A549 (cell line): ENCODE measurements at regions not wholly inside any gene's neighbourhood (a gene's known extent, or its start where the extent isn't known, plus 50 kb on each side); places are given as distances from the start of the nearest gene placed in this dataset.

Experiments used
- ATAC-seq, 2 experiments: fragments of 200-7000 bp in 1 of 2; fragments of >200 bp in 1 of 2; cut with Nextera tagmentation in 1 of 2; cut with Tn5 transposase in 1 of 2; 3 replicates each; pipeline versions ENCODE4 v1.8.0 to v1.9.1; 2018 to 2020; ENCODE audit warnings: mild to moderate bottlenecking in 1 of 2, moderate library complexity in 1 of 2
- CTCF ChIA-PET: fragments of 300-600 bp; sonication (Branson Sonifier 250); formaldehyde crosslinking; extraction: SDS; loops from one replicate; lab custom pipeline; 2021; ENCODE audit warnings: antibody characterized with exemption, inconsistent platforms; lab: Yijun Ruan, JAX
- POLR2A ChIA-PET: fragments of 350-600 bp; formaldehyde crosslinking; extraction: SDS; loops from one replicate; lab custom pipeline; 2021; ENCODE audit warnings: antibody characterized with exemption, inconsistent platforms; lab: Yijun Ruan, JAX
- DNase-seq, 2 experiments: peaks; one replicate each; pipeline versions ENCODE4 v3.0.0 to v3.0.0-alpha.2; 2011 to 2016; ENCODE audit warnings: low read depth in 1 of 2, low spot score in 1 of 2
- FAIRE-seq: peaks from 2 replicates; lab custom pipeline; 2011; peaks lifted over from hg19 to GRCh38; lab: Jason Lieb, UNC
- H3K27ac ChIP-seq, 2 experiments: fragments of >200 bp; sonication (Bioruptor Twin); formaldehyde crosslinking; 3 replicates each; pipeline ENCODE4 v1.5.1; 2016 to 2017
- H3K4me1 ChIP-seq: fragments of >200 bp; sonication (Bioruptor Twin); formaldehyde crosslinking; 3 replicates; pipeline ENCODE4 v1.6.1; 2016
- H3K4me2 ChIP-seq: fragments of >200 bp; sonication (Bioruptor Twin); formaldehyde crosslinking; 3 replicates; pipeline ENCODE4 v1.6.1; 2016
- H3K4me3 ChIP-seq: fragments of >200 bp; sonication (Bioruptor Twin); formaldehyde crosslinking; 3 replicates; pipeline ENCODE4 v1.5.1; 2016
- H3K9me3 ChIP-seq: fragments of >200 bp; sonication (Bioruptor Twin); formaldehyde crosslinking; 3 replicates; pipeline ENCODE4 v1.6.1; 2016
- ATOH8 ChIP-seq: fragments of 250-450 bp; sonication (Bioruptor Pico); IDR thresholded peaks from 2 replicates; pipeline ENCODE4 v1.5.0; 2020; ENCODE audit warnings: low read depth, mild to moderate bottlenecking, moderate library complexity
- CBX2 ChIP-seq: fragments of 200-600 bp; sonication (generic); IDR thresholded peaks from 2 replicates; pipeline ENCODE4 v1.6.1; 2016; ENCODE audit warnings: low read depth, mild to moderate bottlenecking, borderline replicate concordance
- CBX8 ChIP-seq: fragments of 200-600 bp; sonication (generic); IDR thresholded peaks from 2 replicates; pipeline ENCODE4 v1.6.1; 2016
- CEBPB ChIP-seq, 2 experiments: fragments of >200 bp in 1 of 2; sonication (Bioruptor Twin) in 1 of 2; formaldehyde crosslinking in 1 of 2; IDR thresholded peaks; 2 replicates each; pipeline ENCODE4 v1.6.1; 2012 to 2016
- CHD4 ChIP-seq: fragments of 200-600 bp; sonication (generic); IDR thresholded peaks from 2 replicates; pipeline ENCODE4 v1.6.1; 2016; ENCODE audit warnings: antibody characterized with exemption, mild to moderate bottlenecking, borderline replicate concordance
- CTCF ChIP-seq: fragments of >200 bp; sonication (Bioruptor Twin); formaldehyde crosslinking; IDR thresholded peaks from 3 replicates; pipeline ENCODE4 v1.5.1; 2016
- EHF ChIP-seq: fragments of 250-450 bp; sonication (Bioruptor Pico); IDR thresholded peaks from 2 replicates; pipeline ENCODE4 v1.5.0; 2020; ENCODE audit warnings: mild to moderate bottlenecking
- ESRRA ChIP-seq: fragments of 150-350 bp; IDR thresholded peaks from 2 replicates; pipeline ENCODE4 v1.6.1; 2014; ENCODE audit warnings: mild to moderate bottlenecking, low read length, borderline replicate concordance
- FOSB ChIP-seq: fragments of 250-450 bp; sonication (Bioruptor Pico); IDR thresholded peaks from 2 replicates; pipeline ENCODE4 v1.5.0; 2020; ENCODE audit warnings: mild to moderate bottlenecking, moderate library complexity
- HEYL ChIP-seq: fragments of 250-450 bp; sonication (Bioruptor Pico); IDR thresholded peaks from 2 replicates; pipeline ENCODE4 v1.8.0; 2021; ENCODE audit warnings: mild to moderate bottlenecking, moderate library complexity
- HOXA7 ChIP-seq: fragments of 250-450 bp; sonication (Bioruptor Pico); IDR thresholded peaks from 2 replicates; pipeline ENCODE4 v1.5.0; 2020; ENCODE audit warnings: mild to moderate bottlenecking, moderate library complexity
- HOXB13 ChIP-seq: fragments of 250-450 bp; sonication (Bioruptor Pico); IDR thresholded peaks from 2 replicates; pipeline ENCODE4 v1.5.0; 2020; ENCODE audit warnings: low read depth, mild to moderate bottlenecking, moderate library complexity
- HOXB5 ChIP-seq: fragments of 250-450 bp; sonication (Bioruptor Pico); IDR thresholded peaks from 2 replicates; pipeline ENCODE4 v1.5.0; 2020; ENCODE audit warnings: mild to moderate bottlenecking, moderate library complexity
- KDM5A ChIP-seq: fragments of 200-600 bp; sonication (generic); IDR thresholded peaks from 2 replicates; pipeline ENCODE4 v1.6.1; 2016; ENCODE audit warnings: antibody characterized with exemption, mild to moderate bottlenecking
- MAFK ChIP-seq: fragments of 450-650 bp; IDR thresholded peaks from 2 replicates; pipeline ENCODE4 v1.6.1; 2014; ENCODE audit not compliant: partially characterized antibody
- MYC ChIP-seq: IDR thresholded peaks from 2 replicates; pipeline ENCODE4 v1.6.1; 2012; ENCODE audit warnings: mild to moderate bottlenecking, inconsistent platforms, low read length, improper control_type of control experiment, borderline replicate concordance
- PBX3 ChIP-seq: IDR thresholded peaks from 2 replicates; pipeline ENCODE4 v1.6.1; 2012
- POLR2A ChIP-seq: IDR thresholded peaks from 2 replicates; pipeline ENCODE4 v1.6.1; 2012; ENCODE audit warnings: mild to moderate bottlenecking, low read length
- POLR2AphosphoS2 ChIP-seq: conservative IDR thresholded peaks from 2 replicates; pipeline ENCODE4 v1.6.1; 2012; ENCODE audit warnings: low read length, improper control_type of control experiment, inconsistent platforms
- RAD21 ChIP-seq, 2 experiments: fragments of >200 bp in 1 of 2; sonication (Bioruptor Twin) in 1 of 2; formaldehyde crosslinking in 1 of 2; IDR thresholded peaks in 1 of 2; conservative IDR thresholded peaks in 1 of 2; 2 replicates in 1 of 2; 3 replicates in 1 of 2; pipeline ENCODE4 v1.6.1; 2012 to 2018; ENCODE audit warnings: inconsistent platforms in 1 of 2
- RARB ChIP-seq: fragments of 250-450 bp; sonication (Bioruptor Pico); IDR thresholded peaks from 2 replicates; pipeline ENCODE4 v1.8.0; 2021; ENCODE audit warnings: mild to moderate bottlenecking, moderate library complexity
- RCOR1 ChIP-seq: fragments of 150-350 bp; IDR thresholded peaks from 2 replicates; pipeline ENCODE4 v1.6.1; 2014; ENCODE audit warnings: antibody characterized with exemption, low read length, low read depth
- SMC3 ChIP-seq: fragments of >200 bp; sonication (Bioruptor Twin); formaldehyde crosslinking; IDR thresholded peaks from 3 replicates; pipeline ENCODE4 v1.6.1; 2018; ENCODE audit warnings: inconsistent platforms
- TP53 ChIP-seq: fragments of 250-450 bp; sonication (Bioruptor Pico); IDR thresholded peaks from 2 replicates; pipeline ENCODE4 v1.5.0; 2021; ENCODE audit warnings: mild to moderate bottlenecking, moderate library complexity
- WGBS: methylation state at CpG from one replicate; pipeline ENCODE4 v1.1.6; 2017; ENCODE audit errors: missing lambda C conversion rate; 5-methylcytosine and 5-hydroxymethylcytosine counted together

- TF ChIP-seq FOSB (CRISPR knock-in tag) (no peak), CBX8 (no peak), TP53 (CRISPR knock-in tag) (no peak), ESRRA (no peak)
These were observed 64.7 kb upstream of the PLAC8 start (continued) for GRCh38 chr4:83179205-83179604.

- POLR2A ChIA-PET = no interaction called here
- DNase-seq (no peak), FAIRE-seq (no peak), ATAC-seq (no peak)
- H3K4me2 ChIP-seq = no peak overlapping the region
- no peaks in the 10 kb centered on the region for H3K4me1 ChIP-seq
- no peak overlapping the region for H3K27ac ChIP-seq
- WGBS = 49% methylated on average over 2 of the region's 2 CpGs
- CTCF ChIA-PET = interaction anchor here (0.6 kb wide), 1 partner anchor 64 kb away, joined by 3 read pairs; no protein-coding TSS in a partner anchor
- no peak overlapping the region for H3K4me3 ChIP-seq
- TF ChIP-seq POLR2AphosphoS2 = no peak
- TF ChIP-seq HOXB13 (CRISPR knock-in tag) = no peak
- no peak for TF ChIP-seq HEYL
- TF ChIP-seq RARB (CRISPR knock-in tag) = no peak
- no peak for TF ChIP-seq MYC
- no peak for TF ChIP-seq EHF (CRISPR knock-in tag)
- no peak for TF ChIP-seq CHD4
- TF ChIP-seq SMC3 = no peak
- TF ChIP-seq HOXB5 (CRISPR knock-in tag) = no peak
- H3K9me3 ChIP-seq = no peaks in the 10 kb centered on the region
These were observed 63.5 kb upstream of the PLAC8 start for GRCh38 chr4:83178029-83178428.

GRCh38 chr4:83177182-83177581 is 62.7 kb upstream of the PLAC8 start:
- FAIRE-seq (no peak), DNase-seq (no peak), ATAC-seq (no peak)
- Histone ChIP-seq H3K27ac (no peak overlapping the region), H3K9me3 (no peaks in the 10 kb centered on the region), H3K4me2 (no peak overlapping the region), H3K4me1 (no peaks in the 10 kb centered on the region), H3K4me3 (no peak overlapping the region)
- POLR2A ChIA-PET = no interaction called here
- WGBS = 5% methylated on average over 1 of the region's 1 CpG
- no peak for TF ChIP-seq RCOR1
- no peak for TF ChIP-seq ATOH8 (CRISPR knock-in tag)
- TF ChIP-seq KDM5A = no peak
- no peak for TF ChIP-seq RAD21 (conservative IDR thresholded peaks at IDR 0.05 in 1 of 2, IDR thresholded peaks at IDR 0.05 in 1 of 2)
- no peak for TF ChIP-seq PBX3
- no peak for TF ChIP-seq CEBPB (IDR thresholded peaks at IDR 0.05)
- no peak for TF ChIP-seq ESRRA
- CTCF ChIA-PET = interaction anchor here (0.6 kb wide), 1 partner anchor 63 kb away, joined by 3 read pairs; no protein-coding TSS in a partner anchor

- Histone ChIP-seq H3K4me3 (no peak overlapping the region), H3K4me1 (no peaks in the 10 kb centered on the region), H3K27ac (no peak overlapping the region), H3K4me2 (no peak overlapping the region), H3K9me3 (no peaks in the 10 kb centered on the region; the same call in 2 of the 3 replicates)
- DNase-seq (no peak), FAIRE-seq (no peak), ATAC-seq (no peak)
- WGBS = 75% methylated on average over 4 of the region's 4 CpGs
- ChIA-PET CTCF (interaction anchor here (1.3 kb wide), 1 partner anchor 15 kb away, joined by 3 read pairs; no protein-coding TSS in a partner anchor), POLR2A (no interaction called here)
- TF ChIP-seq CBX2 (no peak), CTCF (no peak), CEBPB (IDR thresholded peaks at IDR 0.05) (no peak), POLR2A (no peak), PBX3 (no peak), MAFK (no peak), HOXA7 (CRISPR knock-in tag) (no peak)
These were observed 60.4 kb upstream of the PLAC8 start for GRCh38 chr4:83174844-83175414.
